ENCODE measurements at regions not wholly inside any gene's neighbourhood (a gene's known extent, or its start where the extent isn't known, plus 50 kb on each side); places are given as distances from the start of the nearest gene placed in this dataset.

DNA sequence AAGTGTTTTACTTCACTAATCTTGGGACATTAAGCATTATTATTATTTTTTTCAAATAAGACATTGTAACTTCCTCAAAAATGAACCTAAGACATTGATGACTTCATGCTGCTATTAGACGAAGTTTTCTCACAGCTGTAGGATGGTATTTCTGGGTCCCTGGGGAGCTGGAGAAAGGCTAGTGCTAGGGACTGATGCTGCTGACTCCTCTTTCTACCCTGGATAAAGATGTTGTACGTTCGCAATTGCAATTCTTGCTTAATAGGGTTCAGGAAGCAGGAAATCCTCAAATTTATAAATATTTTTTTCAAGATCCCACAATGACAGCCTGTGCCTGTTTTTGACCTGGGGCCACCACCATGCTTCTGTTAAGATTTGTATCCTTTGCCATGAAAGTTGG, 526.0 kb downstream of the CCSER2 start:
- Mint-ChIP-seq H3K27ac (ENCODE audit: unreplicated experiment) (no peak overlapping the region), H3K4me1 (ENCODE audit: low read depth, unreplicated experiment) (no peaks in the 10 kb centered on the region), H3K27me3 (ENCODE audit: unreplicated experiment) (peaks cover 16% of the 10 kb centered on the region), H3K4me3 (ENCODE audit: low read depth, unreplicated experiment) (no peak overlapping the region), H3K9me3 (ENCODE audit: low read depth, unreplicated experiment) (no peaks in the 10 kb centered on the region), H3K36me3 (ENCODE audit: insufficient read depth, unreplicated experiment) (no peaks in the 10 kb centered on the region)
- DNase-seq = no peak
- TF ChIP-seq, protein P1, sequence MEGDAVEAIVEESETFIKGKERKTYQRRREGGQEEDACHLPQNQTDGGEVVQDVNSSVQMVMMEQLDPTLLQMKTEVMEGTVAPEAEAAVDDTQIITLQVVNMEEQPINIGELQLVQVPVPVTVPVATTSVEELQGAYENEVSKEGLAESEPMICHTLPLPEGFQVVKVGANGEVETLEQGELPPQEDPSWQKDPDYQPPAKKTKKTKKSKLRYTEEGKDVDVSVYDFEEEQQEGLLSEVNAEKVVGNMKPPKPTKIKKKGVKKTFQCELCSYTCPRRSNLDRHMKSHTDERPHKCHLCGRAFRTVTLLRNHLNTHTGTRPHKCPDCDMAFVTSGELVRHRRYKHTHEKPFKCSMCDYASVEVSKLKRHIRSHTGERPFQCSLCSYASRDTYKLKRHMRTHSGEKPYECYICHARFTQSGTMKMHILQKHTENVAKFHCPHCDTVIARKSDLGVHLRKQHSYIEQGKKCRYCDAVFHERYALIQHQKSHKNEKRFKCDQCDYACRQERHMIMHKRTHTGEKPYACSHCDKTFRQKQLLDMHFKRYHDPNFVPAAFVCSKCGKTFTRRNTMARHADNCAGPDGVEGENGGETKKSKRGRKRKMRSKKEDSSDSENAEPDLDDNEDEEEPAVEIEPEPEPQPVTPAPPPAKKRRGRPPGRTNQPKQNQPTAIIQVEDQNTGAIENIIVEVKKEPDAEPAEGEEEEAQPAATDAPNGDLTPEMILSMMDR (IDR thresholded peaks at IDR 0.05; ENCODE audit: unreplicated experiment) = no peak
- no TSS peak for BruUV-seq (replicated peaks)
- intact Hi-C loops (cut with micrococcal nuclease; ENCODE audit: unreplicated experiment) = no loop called here
- CTCF ChIA-PET = no interaction called here

DNA sequence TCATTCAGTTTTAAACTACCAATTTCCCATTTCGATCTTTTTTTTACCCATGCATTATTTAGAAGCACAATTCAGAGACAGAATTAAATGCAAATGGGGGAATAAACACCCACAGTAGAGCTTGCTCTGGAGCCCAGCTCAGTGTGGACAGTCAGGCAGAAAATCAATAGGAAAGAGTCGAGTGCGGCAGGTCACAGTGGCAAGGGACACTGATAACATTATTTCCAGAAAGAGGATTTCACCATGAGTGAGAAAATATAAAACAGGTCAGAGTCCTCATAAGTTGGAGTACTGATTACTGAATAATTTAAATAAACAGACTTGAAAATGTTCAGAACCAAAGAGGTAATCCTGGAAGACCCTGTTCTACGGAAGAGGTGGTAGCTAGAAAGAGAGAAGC, 532.5 kb downstream of the CCSER2 start:
- H3K4me3 Mint-ChIP-seq (ENCODE audit: low read depth, unreplicated experiment) = no peak overlapping the region
- no peak overlapping the region for H3K27ac Mint-ChIP-seq (ENCODE audit: unreplicated experiment)
- H3K9me3 Mint-ChIP-seq (ENCODE audit: low read depth, unreplicated experiment) = no peaks in the 10 kb centered on the region
- BruUV-seq (replicated peaks) = no TSS peak
- TF ChIP-seq, protein P1 (IDR thresholded peaks at IDR 0.05; ENCODE audit: unreplicated experiment) = no peak
- H3K4me1 Mint-ChIP-seq (ENCODE audit: low read depth, unreplicated experiment) = no peaks in the 10 kb centered on the region
- intact Hi-C loops (cut with micrococcal nuclease; ENCODE audit: unreplicated experiment) = no loop called here
- no peaks in the 10 kb centered on the region for H3K36me3 Mint-ChIP-seq (ENCODE audit: insufficient read depth, unreplicated experiment)
- no peak for DNase-seq
- no peaks in the 10 kb centered on the region for H3K27me3 Mint-ChIP-seq (ENCODE audit: unreplicated experiment)
- CTCF ChIA-PET = no interaction called here

DNA sequence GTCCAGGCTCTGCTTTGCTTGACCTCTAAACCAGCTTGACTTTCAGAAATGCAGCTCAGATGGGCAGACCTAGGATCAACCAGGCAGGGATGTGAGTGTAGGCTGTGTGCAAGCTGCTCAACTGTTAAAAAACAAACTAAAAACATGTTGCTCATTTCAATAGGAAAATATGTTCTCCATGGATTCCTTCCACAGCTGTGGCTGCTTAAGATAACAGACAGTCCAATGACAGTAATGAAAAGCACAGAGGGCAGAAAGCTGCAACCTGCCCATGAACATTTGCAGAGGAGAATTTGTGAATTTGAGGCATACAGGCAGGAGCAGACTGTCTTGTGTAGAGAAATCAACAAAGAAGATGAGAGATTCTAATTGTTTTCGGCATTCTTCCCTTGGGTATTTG, 534.2 kb downstream of the CCSER2 start:
- intact Hi-C loops (cut with micrococcal nuclease; ENCODE audit: unreplicated experiment) = no loop called here
- Mint-ChIP-seq H3K4me1 (ENCODE audit: low read depth, unreplicated experiment) (no peaks in the 10 kb centered on the region), H3K27me3 (ENCODE audit: unreplicated experiment) (no peaks in the 10 kb centered on the region), H3K4me3 (ENCODE audit: low read depth, unreplicated experiment) (no peak overlapping the region), H3K9me3 (ENCODE audit: low read depth, unreplicated experiment) (no peaks in the 10 kb centered on the region), H3K36me3 (ENCODE audit: insufficient read depth, unreplicated experiment) (no peaks in the 10 kb centered on the region), H3K27ac (ENCODE audit: unreplicated experiment) (no peak overlapping the region)
- TF ChIP-seq, protein P1 (IDR thresholded peaks at IDR 0.05; ENCODE audit: unreplicated experiment) = no peak
- DNase-seq = no peak
- CTCF ChIA-PET = no interaction called here
- no TSS peak for BruUV-seq (replicated peaks)

DNA sequence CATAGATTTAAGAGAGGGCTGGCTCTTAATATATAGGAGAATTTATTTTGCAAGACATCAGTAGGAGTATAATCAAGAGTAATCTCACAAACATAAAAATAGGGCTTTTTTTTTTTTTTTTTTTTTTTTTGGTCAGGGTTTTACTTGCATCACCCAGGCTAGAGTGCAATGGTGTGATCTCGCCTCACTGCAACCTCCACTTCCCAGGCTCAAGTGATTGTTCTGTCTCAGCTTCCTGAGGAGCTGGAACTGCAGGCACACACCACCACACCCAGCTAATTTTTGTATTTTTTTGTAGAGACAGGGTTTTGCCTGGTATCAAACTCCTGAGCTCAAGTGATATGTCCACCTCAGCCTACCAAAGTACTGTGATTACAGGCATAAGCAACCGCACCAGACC, 535.3 kb downstream of the CCSER2 start:
- intact Hi-C loops (cut with micrococcal nuclease; ENCODE audit: unreplicated experiment) = no loop called here
- H3K4me3 Mint-ChIP-seq (ENCODE audit: low read depth, unreplicated experiment) = no peak overlapping the region
- H3K27me3 Mint-ChIP-seq (ENCODE audit: unreplicated experiment) = no peaks in the 10 kb centered on the region
- no peak for DNase-seq
- BruUV-seq (replicated peaks) = no TSS peak
- TF ChIP-seq, protein P1 (IDR thresholded peaks at IDR 0.05; ENCODE audit: unreplicated experiment) = no peak
- no peaks in the 10 kb centered on the region for H3K9me3 Mint-ChIP-seq (ENCODE audit: low read depth, unreplicated experiment)
- H3K36me3 Mint-ChIP-seq (ENCODE audit: insufficient read depth, unreplicated experiment) = no peaks in the 10 kb centered on the region
- no peak overlapping the region for H3K27ac Mint-ChIP-seq (ENCODE audit: unreplicated experiment)
- CTCF ChIA-PET = no interaction called here
- no peaks in the 10 kb centered on the region for H3K4me1 Mint-ChIP-seq (ENCODE audit: low read depth, unreplicated experiment)
